ENCODE measurements at regions not wholly inside any gene's neighbourhood (a gene's known extent, or its start where the extent isn't known, plus 50 kb on each side); places are given as distances from the start of the nearest gene placed in this dataset.

- Mint-ChIP-seq H3K27ac (no peak overlapping the region), H3K27me3 (ENCODE audit: insufficient read depth) (no peaks in the 10 kb centered on the region), H3K36me3 (ENCODE audit: low read depth) (no peaks in the 10 kb centered on the region), H3K9me3 (no peaks in the 10 kb centered on the region), H3K4me1 (ENCODE audit: low read depth) (no peaks in the 10 kb centered on the region), H3K4me3 (no peak overlapping the region)
- no peak for DNase-seq (ENCODE audit: low spot score)
- intact Hi-C loops (cut with micrococcal nuclease) = no loop called here
Measured at GRCh38 chr3:162119651-162120050, 623.0 kb downstream of the OTOL1 start.

GRCh38 chr3:162122405-162122804 is 625.8 kb downstream of the OTOL1 start:
- H3K27ac Mint-ChIP-seq = no peak overlapping the region
- DNase-seq (ENCODE audit: low spot score) = no peak
- H3K27me3 Mint-ChIP-seq (ENCODE audit: insufficient read depth) = no peaks in the 10 kb centered on the region
- no peak overlapping the region for H3K4me3 Mint-ChIP-seq
- no peaks in the 10 kb centered on the region for H3K36me3 Mint-ChIP-seq (ENCODE audit: low read depth)
- no peaks in the 10 kb centered on the region for H3K9me3 Mint-ChIP-seq
- intact Hi-C loops (cut with micrococcal nuclease) = no loop called here
- no peaks in the 10 kb centered on the region for H3K4me1 Mint-ChIP-seq (ENCODE audit: low read depth)

- H3K4me1 Mint-ChIP-seq (ENCODE audit: low read depth) = no peaks in the 10 kb centered on the region
- H3K4me3 Mint-ChIP-seq = no peak overlapping the region
- no peaks in the 10 kb centered on the region for H3K9me3 Mint-ChIP-seq
- H3K36me3 Mint-ChIP-seq (ENCODE audit: low read depth) = no peaks in the 10 kb centered on the region
- no peak for DNase-seq (ENCODE audit: low spot score)
- H3K27ac Mint-ChIP-seq = no peak overlapping the region
- intact Hi-C loops (cut with micrococcal nuclease) = no loop called here
- H3K27me3 Mint-ChIP-seq (ENCODE audit: insufficient read depth) = no peaks in the 10 kb centered on the region
Measured at GRCh38 chr3:162125790-162126189, 629.2 kb downstream of the OTOL1 start.

- Mint-ChIP-seq H3K4me1 (ENCODE audit: low read depth) (no peaks in the 10 kb centered on the region), H3K27me3 (ENCODE audit: insufficient read depth) (no peaks in the 10 kb centered on the region), H3K36me3 (ENCODE audit: low read depth) (no peaks in the 10 kb centered on the region), H3K27ac (no peak overlapping the region), H3K4me3 (no peak overlapping the region), H3K9me3 (no peaks in the 10 kb centered on the region)
- intact Hi-C loops (cut with micrococcal nuclease) = no loop called here
- no peak for DNase-seq (ENCODE audit: low spot score)
Measured at GRCh38 chr3:162130582-162130981, 634.0 kb downstream of the OTOL1 start.

GRCh38 chr3:162132981-162133380 is 636.4 kb downstream of the OTOL1 start:
- H3K27me3 Mint-ChIP-seq (ENCODE audit: insufficient read depth) = no peaks in the 10 kb centered on the region
- DNase-seq (ENCODE audit: low spot score) = no peak
- H3K4me3 Mint-ChIP-seq = no peak overlapping the region
- intact Hi-C loops (cut with micrococcal nuclease) = no loop called here
- no peaks in the 10 kb centered on the region for H3K9me3 Mint-ChIP-seq
- H3K27ac Mint-ChIP-seq = no peak overlapping the region
- H3K36me3 Mint-ChIP-seq (ENCODE audit: low read depth) = no peaks in the 10 kb centered on the region
- no peaks in the 10 kb centered on the region for H3K4me1 Mint-ChIP-seq (ENCODE audit: low read depth)

GRCh38 chr3:162134571-162134970 is 638.0 kb downstream of the OTOL1 start:
- H3K27me3 Mint-ChIP-seq (ENCODE audit: insufficient read depth) = no peaks in the 10 kb centered on the region
- peak; percentile 2 for DNase-seq (ENCODE audit: low spot score)
- H3K4me1 Mint-ChIP-seq (ENCODE audit: low read depth) = no peaks in the 10 kb centered on the region
- intact Hi-C loops (cut with micrococcal nuclease) = no loop called here
- no peak overlapping the region for H3K27ac Mint-ChIP-seq
- H3K36me3 Mint-ChIP-seq (ENCODE audit: low read depth) = no peaks in the 10 kb centered on the region
- H3K4me3 Mint-ChIP-seq = no peak overlapping the region
- no peaks in the 10 kb centered on the region for H3K9me3 Mint-ChIP-seq

GRCh38 chr3:162136136-162136535 is 639.5 kb downstream of the OTOL1 start:
- H3K27me3 Mint-ChIP-seq (ENCODE audit: insufficient read depth) = no peaks in the 10 kb centered on the region
- no peak overlapping the region for H3K27ac Mint-ChIP-seq
- H3K4me1 Mint-ChIP-seq (ENCODE audit: low read depth) = no peaks in the 10 kb centered on the region
- H3K4me3 Mint-ChIP-seq = no peak overlapping the region
- DNase-seq (ENCODE audit: low spot score) = no peak
- no peaks in the 10 kb centered on the region for H3K36me3 Mint-ChIP-seq (ENCODE audit: low read depth)
- H3K9me3 Mint-ChIP-seq = no peaks in the 10 kb centered on the region
- intact Hi-C loops (cut with micrococcal nuclease) = no loop called here

- intact Hi-C loops (cut with micrococcal nuclease) = no loop called here
- DNase-seq (ENCODE audit: low spot score) = no peak
- no peaks in the 10 kb centered on the region for H3K36me3 Mint-ChIP-seq (ENCODE audit: low read depth)
- no peak overlapping the region for H3K4me3 Mint-ChIP-seq
- no peaks in the 10 kb centered on the region for H3K9me3 Mint-ChIP-seq
- no peaks in the 10 kb centered on the region for H3K27me3 Mint-ChIP-seq (ENCODE audit: insufficient read depth)
- H3K27ac Mint-ChIP-seq = no peak overlapping the region
- no peaks in the 10 kb centered on the region for H3K4me1 Mint-ChIP-seq (ENCODE audit: low read depth)
Measured at GRCh38 chr3:162138509-162138908, 641.9 kb downstream of the OTOL1 start.

GRCh38 chr3:162139841-162140240 is 643.2 kb downstream of the OTOL1 start:
- intact Hi-C loops (cut with micrococcal nuclease) = no loop called here

GRCh38 chr3:162141272-162141791 is 644.7 kb downstream of the OTOL1 start:
- Mint-ChIP-seq H3K4me1 (ENCODE audit: low read depth) (no peaks in the 10 kb centered on the region), H3K27me3 (ENCODE audit: insufficient read depth) (no peaks in the 10 kb centered on the region), H3K9me3 (no peaks in the 10 kb centered on the region), H3K4me3 (no peak overlapping the region), H3K36me3 (ENCODE audit: low read depth) (no peaks in the 10 kb centered on the region), H3K27ac (no peak overlapping the region)
- intact Hi-C loops (cut with micrococcal nuclease) = no loop called here
- DNase-seq (ENCODE audit: low spot score) = no peak

More at GRCh38 chr3:162139841-162140240, 643.2 kb downstream of the OTOL1 start:
- H3K27me3 Mint-ChIP-seq (ENCODE audit: insufficient read depth) = no peaks in the 10 kb centered on the region
- no peaks in the 10 kb centered on the region for H3K36me3 Mint-ChIP-seq (ENCODE audit: low read depth)
- H3K4me3 Mint-ChIP-seq = no peak overlapping the region
- no peak for DNase-seq (ENCODE audit: low spot score)
- no peaks in the 10 kb centered on the region for H3K9me3 Mint-ChIP-seq
- no peaks in the 10 kb centered on the region for H3K4me1 Mint-ChIP-seq (ENCODE audit: low read depth)
- no peak overlapping the region for H3K27ac Mint-ChIP-seq

- intact Hi-C loops (cut with micrococcal nuclease) = no loop called here
- H3K4me3 Mint-ChIP-seq = no peak overlapping the region
- no peak for DNase-seq (ENCODE audit: low spot score)
- H3K27ac Mint-ChIP-seq = no peak overlapping the region
- H3K9me3 Mint-ChIP-seq = no peaks in the 10 kb centered on the region
- no peaks in the 10 kb centered on the region for H3K36me3 Mint-ChIP-seq (ENCODE audit: low read depth)
- no peaks in the 10 kb centered on the region for H3K4me1 Mint-ChIP-seq (ENCODE audit: low read depth)
- no peaks in the 10 kb centered on the region for H3K27me3 Mint-ChIP-seq (ENCODE audit: insufficient read depth)
Measured at GRCh38 chr3:162142511-162142910, 645.9 kb downstream of the OTOL1 start.

- H3K27me3 Mint-ChIP-seq (ENCODE audit: insufficient read depth) = no peaks in the 10 kb centered on the region
- no peak overlapping the region for H3K4me3 Mint-ChIP-seq
- no peaks in the 10 kb centered on the region for H3K36me3 Mint-ChIP-seq (ENCODE audit: low read depth)
- no peak for DNase-seq (ENCODE audit: low spot score)
- H3K9me3 Mint-ChIP-seq = no peaks in the 10 kb centered on the region
- no peak overlapping the region for H3K27ac Mint-ChIP-seq
- intact Hi-C loops (cut with micrococcal nuclease) = no loop called here
- no peaks in the 10 kb centered on the region for H3K4me1 Mint-ChIP-seq (ENCODE audit: low read depth)
Measured at GRCh38 chr3:162143180-162143579, 646.6 kb downstream of the OTOL1 start.

- no peak overlapping the region for H3K27ac Mint-ChIP-seq
- intact Hi-C loops (cut with micrococcal nuclease) = no loop called here
- no peak overlapping the region for H3K4me3 Mint-ChIP-seq
- H3K4me1 Mint-ChIP-seq (ENCODE audit: low read depth) = no peaks in the 10 kb centered on the region
- H3K27me3 Mint-ChIP-seq (ENCODE audit: insufficient read depth) = no peaks in the 10 kb centered on the region
- no peaks in the 10 kb centered on the region for H3K36me3 Mint-ChIP-seq (ENCODE audit: low read depth)
- no peak for DNase-seq (ENCODE audit: low spot score)
- no peaks in the 10 kb centered on the region for H3K9me3 Mint-ChIP-seq
Measured at GRCh38 chr3:162147996-162148395, 651.4 kb downstream of the OTOL1 start.

- DNase-seq (ENCODE audit: low spot score) = no peak
- H3K9me3 Mint-ChIP-seq = no peaks in the 10 kb centered on the region
- no peak overlapping the region for H3K27ac Mint-ChIP-seq
- no peaks in the 10 kb centered on the region for H3K4me1 Mint-ChIP-seq (ENCODE audit: low read depth)
- H3K4me3 Mint-ChIP-seq = no peak overlapping the region
- no peaks in the 10 kb centered on the region for H3K36me3 Mint-ChIP-seq (ENCODE audit: low read depth)
- intact Hi-C loops (cut with micrococcal nuclease) = no loop called here
- no peaks in the 10 kb centered on the region for H3K27me3 Mint-ChIP-seq (ENCODE audit: insufficient read depth)
Measured at GRCh38 chr3:162150790-162151189, 654.2 kb downstream of the OTOL1 start.

Data from activated T-helper 1 cell treated with anti-CD3 and anti-CD28 coated beads, Interleukin-12 subunit alpha, Interleukin-12 subunit beta, Interleukin-2, Interleukin-4 antibody, amounts not matched to agents 30 ng/mL and 10 ng/mL and 1 ng/mL, durations not matched to agents 14 hours and 24 hours and 36 hours (primary cell).